ENCODE measurements at regions not wholly inside any gene's neighbourhood (a gene's known extent, or its start where the extent isn't known, plus 50 kb on each side); places are given as distances from the start of the nearest gene placed in this dataset.

DNA sequence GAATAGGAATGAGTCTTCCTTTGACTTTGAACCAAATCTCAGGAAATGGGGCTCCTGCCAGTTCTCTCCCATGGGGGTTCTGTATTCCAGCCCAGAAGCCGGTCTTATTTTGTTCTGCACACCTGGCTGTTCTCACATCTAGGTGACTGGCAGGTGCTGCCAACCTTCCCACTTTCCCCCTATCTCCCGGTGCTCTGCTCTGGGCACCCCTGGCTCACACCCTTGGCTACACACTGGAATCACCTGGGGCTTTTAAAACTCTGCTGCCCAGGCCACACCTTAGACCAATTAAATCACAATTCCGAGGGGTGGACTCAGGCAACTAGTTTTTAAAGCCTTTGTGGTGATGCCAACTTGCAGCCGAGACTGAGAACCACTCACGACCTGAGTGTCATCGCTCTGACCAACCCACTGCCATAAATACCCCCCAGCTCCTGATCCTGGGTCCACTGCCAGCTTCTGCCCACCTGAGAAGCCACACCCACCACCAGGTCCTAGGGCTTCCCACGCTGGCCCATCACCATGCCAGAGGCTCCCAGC, 69.2 kb downstream of the KCNF1 start:
- no peaks in the 10 kb centered on the region for H3K27me3 ChIP-seq (ENCODE audit: insufficient read depth)
- no peaks in the 10 kb centered on the region for H3K36me3 Mint-ChIP-seq (ENCODE audit: low read depth)
- peaks cover 12% of the 10 kb centered on the region for H3K4me1 ChIP-seq (ENCODE audit: insufficient read depth)
- H3K9me2 ChIP-seq (ENCODE audit: insufficient read depth): no peaks in the 10 kb centered on the region
- no peak overlapping the region for H2AFZ ChIP-seq
- no peak overlapping the region for H3K4me3 Mint-ChIP-seq
- no peak overlapping the region for H3K4me3 ChIP-seq
- no peak overlapping the region for H3K27ac Mint-ChIP-seq
- H4K20me1 ChIP-seq (replicated peaks; ENCODE audit: insufficient read depth): no peaks in the 10 kb centered on the region
- no peak overlapping the region for H3K27ac ChIP-seq (ENCODE audit: low read depth)
- TF ChIP-seq EZH2phosphoT487 (IDR thresholded peaks at IDR 0.05; ENCODE audit: unreplicated experiment): no peak
- no peak for TF ChIP-seq POLR2AphosphoS5 (IDR thresholded peaks at IDR 0.05; ENCODE audit: low read depth)
- no peak overlapping the region for H3K4me2 ChIP-seq
- H3K9me3 Mint-ChIP-seq: no peaks in the 10 kb centered on the region; the same call in 2 of the 3 replicates
- DNase-seq (ENCODE audit: low spot score) (no peak), ATAC-seq (no peak)
- peaks cover 4% of the 10 kb centered on the region for H3K27me3 Mint-ChIP-seq (ENCODE audit: insufficient read depth, low read depth, poor library complexity)
- H3K36me3 ChIP-seq (ENCODE audit: insufficient read depth): no peaks in the 10 kb centered on the region
- no peaks in the 10 kb centered on the region for H3F3A ChIP-seq (replicated peaks; ENCODE audit: low read depth)
- H3K4me1 Mint-ChIP-seq: peaks cover 17% of the 10 kb centered on the region
- H3K79me2 ChIP-seq (replicated peaks; ENCODE audit: insufficient read depth): no peaks in the 10 kb centered on the region

- Histone ChIP-seq H3K36me3 (ENCODE audit: insufficient read depth) (no peaks in the 10 kb centered on the region), H3K79me2 (replicated peaks; ENCODE audit: insufficient read depth) (no peaks in the 10 kb centered on the region), H3K4me2 (no peak overlapping the region), H3K27me3 (ENCODE audit: insufficient read depth) (no peaks in the 10 kb centered on the region), H4K20me1 (replicated peaks; ENCODE audit: insufficient read depth) (no peaks in the 10 kb centered on the region), H2AFZ (no peak overlapping the region), H3K9me2 (ENCODE audit: insufficient read depth) (no peaks in the 10 kb centered on the region), H3F3A (replicated peaks; ENCODE audit: low read depth) (no peaks in the 10 kb centered on the region), H3K27ac (ENCODE audit: low read depth) (no peak overlapping the region), H3K4me1 (ENCODE audit: insufficient read depth) (peaks cover 12% of the 10 kb centered on the region), H3K4me3 (no peak overlapping the region)
- Mint-ChIP-seq H3K27ac (no peak overlapping the region), H3K4me3 (no peak overlapping the region), H3K4me1 (peaks cover 17% of the 10 kb centered on the region), H3K27me3 (ENCODE audit: insufficient read depth, low read depth, poor library complexity) (peaks cover 6% of the 10 kb centered on the region), H3K9me3 (no peaks in the 10 kb centered on the region; the same call in 2 of the 3 replicates), H3K36me3 (ENCODE audit: low read depth) (no peaks in the 10 kb centered on the region)
- ATAC-seq (no peak), DNase-seq (ENCODE audit: low spot score) (no peak)
- TF ChIP-seq, protein P1, sequence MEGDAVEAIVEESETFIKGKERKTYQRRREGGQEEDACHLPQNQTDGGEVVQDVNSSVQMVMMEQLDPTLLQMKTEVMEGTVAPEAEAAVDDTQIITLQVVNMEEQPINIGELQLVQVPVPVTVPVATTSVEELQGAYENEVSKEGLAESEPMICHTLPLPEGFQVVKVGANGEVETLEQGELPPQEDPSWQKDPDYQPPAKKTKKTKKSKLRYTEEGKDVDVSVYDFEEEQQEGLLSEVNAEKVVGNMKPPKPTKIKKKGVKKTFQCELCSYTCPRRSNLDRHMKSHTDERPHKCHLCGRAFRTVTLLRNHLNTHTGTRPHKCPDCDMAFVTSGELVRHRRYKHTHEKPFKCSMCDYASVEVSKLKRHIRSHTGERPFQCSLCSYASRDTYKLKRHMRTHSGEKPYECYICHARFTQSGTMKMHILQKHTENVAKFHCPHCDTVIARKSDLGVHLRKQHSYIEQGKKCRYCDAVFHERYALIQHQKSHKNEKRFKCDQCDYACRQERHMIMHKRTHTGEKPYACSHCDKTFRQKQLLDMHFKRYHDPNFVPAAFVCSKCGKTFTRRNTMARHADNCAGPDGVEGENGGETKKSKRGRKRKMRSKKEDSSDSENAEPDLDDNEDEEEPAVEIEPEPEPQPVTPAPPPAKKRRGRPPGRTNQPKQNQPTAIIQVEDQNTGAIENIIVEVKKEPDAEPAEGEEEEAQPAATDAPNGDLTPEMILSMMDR (conservative IDR thresholded peaks at IDR 0.05; ENCODE audit: low read depth in 2 of 2): no peak
- TF ChIP-seq ZNF331 (CRISPR knock-in tag; IDR thresholded peaks at IDR 0.05; ENCODE audit: low read depth): no peak
- TF ChIP-seq ETS1 (IDR thresholded peaks at IDR 0.05): no peak
- no peak for TF ChIP-seq ZNF114 (CRISPR knock-in tag; IDR thresholded peaks at IDR 0.05)
- TF ChIP-seq EZH2 (IDR thresholded peaks at IDR 0.05; ENCODE audit: low read depth, unreplicated experiment): no peak
- no peak for TF ChIP-seq NANOG (IDR thresholded peaks at IDR 0.05; ENCODE audit: borderline replicate concordance)
- TF ChIP-seq, protein P2, sequence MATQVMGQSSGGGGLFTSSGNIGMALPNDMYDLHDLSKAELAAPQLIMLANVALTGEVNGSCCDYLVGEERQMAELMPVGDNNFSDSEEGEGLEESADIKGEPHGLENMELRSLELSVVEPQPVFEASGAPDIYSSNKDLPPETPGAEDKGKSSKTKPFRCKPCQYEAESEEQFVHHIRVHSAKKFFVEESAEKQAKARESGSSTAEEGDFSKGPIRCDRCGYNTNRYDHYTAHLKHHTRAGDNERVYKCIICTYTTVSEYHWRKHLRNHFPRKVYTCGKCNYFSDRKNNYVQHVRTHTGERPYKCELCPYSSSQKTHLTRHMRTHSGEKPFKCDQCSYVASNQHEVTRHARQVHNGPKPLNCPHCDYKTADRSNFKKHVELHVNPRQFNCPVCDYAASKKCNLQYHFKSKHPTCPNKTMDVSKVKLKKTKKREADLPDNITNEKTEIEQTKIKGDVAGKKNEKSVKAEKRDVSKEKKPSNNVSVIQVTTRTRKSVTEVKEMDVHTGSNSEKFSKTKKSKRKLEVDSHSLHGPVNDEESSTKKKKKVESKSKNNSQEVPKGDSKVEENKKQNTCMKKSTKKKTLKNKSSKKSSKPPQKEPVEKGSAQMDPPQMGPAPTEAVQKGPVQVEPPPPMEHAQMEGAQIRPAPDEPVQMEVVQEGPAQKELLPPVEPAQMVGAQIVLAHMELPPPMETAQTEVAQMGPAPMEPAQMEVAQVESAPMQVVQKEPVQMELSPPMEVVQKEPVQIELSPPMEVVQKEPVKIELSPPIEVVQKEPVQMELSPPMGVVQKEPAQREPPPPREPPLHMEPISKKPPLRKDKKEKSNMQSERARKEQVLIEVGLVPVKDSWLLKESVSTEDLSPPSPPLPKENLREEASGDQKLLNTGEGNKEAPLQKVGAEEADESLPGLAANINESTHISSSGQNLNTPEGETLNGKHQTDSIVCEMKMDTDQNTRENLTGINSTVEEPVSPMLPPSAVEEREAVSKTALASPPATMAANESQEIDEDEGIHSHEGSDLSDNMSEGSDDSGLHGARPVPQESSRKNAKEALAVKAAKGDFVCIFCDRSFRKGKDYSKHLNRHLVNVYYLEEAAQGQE (IDR thresholded peaks at IDR 0.05; ENCODE audit: unreplicated experiment): no peak
- TF ChIP-seq POLR2AphosphoS5 (IDR thresholded peaks at IDR 0.05; ENCODE audit: low read depth): no peak
- no peak for TF ChIP-seq STAT1 (IDR thresholded peaks at IDR 0.05; ENCODE audit: unreplicated experiment)
These were observed 69.7 kb downstream of the KCNF1 start for GRCh38 chr2:10981451-10981850.

Data from GM23338 (cell line).